GM19397 (cell line): ENCODE measurements at regions not wholly inside any gene's neighbourhood (a gene's known extent, or its start where the extent isn't known, plus 50 kb on each side); places are given as distances from the start of the nearest gene placed in this dataset.

Source experiments
- ATAC-seq: cut with Tn5 transposase; IDR thresholded peaks from one replicate; pipeline ENCODE4 v1.9.1; 2021; ENCODE audit warnings: mild to moderate bottlenecking, moderate library complexity; ENCODE audit not compliant: unreplicated experiment

DNA sequence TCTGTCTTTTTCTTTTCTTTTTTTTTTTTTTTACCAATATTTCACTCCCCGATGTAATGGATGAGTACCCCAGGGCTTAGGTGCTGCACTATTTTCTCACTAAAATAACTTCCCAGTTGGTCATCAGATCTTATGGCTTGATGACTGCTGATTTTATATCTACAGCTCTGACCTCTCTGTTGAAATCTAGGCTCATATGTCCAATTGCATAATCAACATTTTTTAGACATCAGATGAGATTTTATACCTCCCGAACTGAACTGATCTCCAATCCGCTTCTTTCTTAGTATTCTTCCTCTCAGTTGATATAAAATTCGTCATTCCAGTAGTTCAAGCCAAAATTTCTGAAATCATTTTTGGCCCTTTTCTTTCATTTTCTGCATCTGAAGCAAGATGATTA, 1236.5 kb downstream of the SLC16A7 start:
- no peak for ATAC-seq

DNA sequence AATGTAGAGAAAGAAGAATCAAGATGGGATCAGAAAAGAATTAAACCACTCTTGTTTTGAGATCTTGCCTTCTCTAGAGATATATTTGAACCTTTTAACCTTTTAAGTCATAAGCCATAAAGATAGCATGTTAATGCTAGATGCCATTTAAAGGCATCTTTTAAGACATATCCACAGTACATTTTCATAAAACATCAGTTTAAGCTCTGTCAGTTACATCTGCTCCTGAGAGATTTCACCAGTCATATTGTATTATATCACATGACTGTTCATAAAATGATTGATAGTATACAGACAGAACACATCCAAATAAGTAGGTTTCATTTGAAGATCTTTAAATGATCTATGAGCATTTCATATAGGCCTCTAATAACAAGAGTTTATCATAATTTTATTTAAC, 1238.5 kb downstream of the SLC16A7 start:
- ATAC-seq, result no peak

DNA sequence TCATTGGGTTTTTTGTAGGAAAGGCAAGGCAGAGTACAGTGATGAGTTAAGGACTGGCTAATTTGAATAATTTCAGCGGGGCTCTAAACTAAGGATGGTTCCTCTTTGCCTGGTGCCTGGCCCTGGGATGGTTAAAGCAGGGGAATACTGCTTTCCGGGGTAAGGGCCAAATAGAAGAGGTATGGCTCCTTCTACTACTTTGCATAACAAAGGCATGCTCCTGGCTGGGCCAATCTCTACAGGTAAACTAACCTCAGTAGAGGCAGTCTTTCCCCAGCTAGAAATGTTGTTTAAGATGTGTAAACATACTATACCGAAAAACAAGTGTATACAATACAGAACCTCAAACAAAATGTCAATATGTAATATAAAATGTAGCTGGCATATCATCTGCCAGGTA, 1239.0 kb downstream of the SLC16A7 start:
- ATAC-seq, result no peak

DNA sequence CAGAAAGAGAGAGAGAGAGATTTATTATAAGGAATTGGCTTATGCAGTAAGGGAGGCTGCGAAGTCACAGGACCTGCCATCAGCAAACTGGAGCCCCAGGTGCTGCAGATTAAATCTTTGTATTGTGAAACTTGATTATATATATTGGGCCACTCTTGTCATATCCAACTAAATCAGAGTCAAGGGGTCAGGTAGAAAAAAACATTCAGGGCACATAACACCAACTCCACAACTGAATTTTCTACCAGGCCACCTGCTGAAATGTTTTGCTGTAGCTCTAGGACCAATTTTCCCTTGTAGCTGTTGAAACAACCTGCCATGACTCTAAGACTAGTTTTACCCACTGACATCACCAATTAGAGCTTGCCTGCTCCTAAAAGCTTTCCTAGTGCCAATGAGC, 1240.8 kb downstream of the SLC16A7 start:
- ATAC-seq, result no peak

DNA sequence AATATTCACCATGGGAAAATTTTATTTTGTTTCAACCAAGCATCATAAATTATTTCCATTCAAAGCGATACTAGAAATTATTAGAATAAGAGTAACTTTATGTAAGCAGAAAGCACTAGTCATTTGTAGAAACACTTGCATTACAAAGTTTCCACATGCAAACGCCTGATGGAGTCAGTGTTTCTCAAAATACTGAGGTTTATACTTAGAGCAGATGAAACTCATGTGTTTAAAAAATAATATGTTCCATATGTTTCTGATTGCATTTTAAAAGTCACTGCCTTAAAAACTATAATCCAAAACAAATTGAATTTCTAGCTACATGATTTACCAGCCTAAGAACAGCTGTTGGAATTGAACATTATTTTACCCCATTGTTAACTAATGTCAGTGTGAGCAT, 1246.4 kb downstream of the SLC16A7 start:
- ATAC-seq, result no peak

DNA sequence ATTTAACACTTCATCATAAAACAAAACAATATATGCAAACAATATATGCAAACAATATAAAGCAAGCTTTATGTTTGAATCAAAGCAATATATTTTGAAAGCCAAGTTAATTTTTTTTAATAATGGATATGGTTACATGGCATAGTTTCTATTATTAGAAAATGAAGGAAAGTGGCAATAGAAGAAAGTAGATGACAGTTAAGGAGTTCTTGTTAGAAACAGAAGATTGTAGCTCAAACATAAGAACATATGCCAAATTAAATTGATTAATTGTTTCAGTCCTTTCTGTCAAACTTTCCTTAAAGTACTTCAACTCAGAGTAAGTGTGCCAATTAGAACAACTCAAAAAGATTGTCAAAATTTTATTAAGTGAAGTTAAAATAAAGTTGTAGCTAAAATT, 1248.3 kb downstream of the SLC16A7 start:
- ATAC-seq, result no peak

DNA sequence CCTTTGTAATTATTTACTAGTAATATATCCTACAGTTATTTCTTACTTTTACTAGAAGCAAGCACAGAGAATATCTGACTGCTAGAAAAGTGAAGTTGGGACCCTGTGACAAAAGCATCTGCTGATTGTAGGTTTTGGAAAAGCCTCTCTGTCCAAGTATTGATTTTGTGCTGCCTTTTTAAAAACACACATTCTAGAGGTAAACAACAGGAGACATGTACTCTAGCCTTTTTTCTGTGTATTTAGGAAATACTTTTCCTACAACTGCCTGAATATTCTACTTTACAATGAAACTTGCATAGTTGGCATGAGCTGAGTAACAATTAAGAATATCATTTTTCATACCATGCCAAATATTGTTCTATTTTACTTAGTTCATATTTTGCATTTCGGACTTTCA, 1249.0 kb downstream of the SLC16A7 start:
- ATAC-seq, result no peak

DNA sequence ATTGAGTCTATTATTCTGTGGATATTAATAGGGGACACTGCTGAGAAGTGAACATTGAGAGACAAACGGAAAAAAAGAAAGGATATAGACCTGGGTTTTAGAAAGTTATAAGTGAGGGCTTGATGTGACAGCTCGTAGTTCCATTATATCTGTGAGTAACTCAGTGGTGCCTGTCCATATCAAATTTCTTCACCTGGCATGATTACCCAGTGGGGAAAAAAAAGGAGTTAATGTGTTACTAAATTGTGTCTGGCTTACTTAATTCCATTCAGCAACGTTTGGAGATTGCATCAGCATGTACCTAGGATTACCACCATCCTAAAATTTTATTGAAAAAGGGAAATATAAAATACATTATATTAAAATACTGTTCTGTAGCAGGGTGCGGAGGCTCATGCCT, 1249.9 kb downstream of the SLC16A7 start:
- no peak for ATAC-seq

DNA sequence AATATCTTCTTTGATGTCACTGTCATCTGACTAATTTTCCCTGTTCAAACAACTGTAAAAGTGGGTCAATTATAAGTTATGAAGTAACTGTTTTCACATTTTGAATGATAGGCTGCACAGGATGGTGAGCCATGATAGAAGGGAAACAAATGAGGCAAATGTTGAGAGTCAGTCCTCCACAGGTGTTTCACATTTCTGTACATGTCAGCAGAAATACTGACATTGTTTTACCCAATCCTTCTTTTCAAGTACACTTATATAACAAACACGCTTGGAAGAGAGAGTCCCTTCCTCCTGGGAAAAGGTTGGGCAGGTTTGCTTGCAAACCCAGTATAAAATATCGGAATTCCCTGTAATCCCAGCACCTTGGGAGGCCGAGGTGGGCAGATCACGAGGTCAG, 1251.5 kb downstream of the SLC16A7 start:
- no peak for ATAC-seq

DNA sequence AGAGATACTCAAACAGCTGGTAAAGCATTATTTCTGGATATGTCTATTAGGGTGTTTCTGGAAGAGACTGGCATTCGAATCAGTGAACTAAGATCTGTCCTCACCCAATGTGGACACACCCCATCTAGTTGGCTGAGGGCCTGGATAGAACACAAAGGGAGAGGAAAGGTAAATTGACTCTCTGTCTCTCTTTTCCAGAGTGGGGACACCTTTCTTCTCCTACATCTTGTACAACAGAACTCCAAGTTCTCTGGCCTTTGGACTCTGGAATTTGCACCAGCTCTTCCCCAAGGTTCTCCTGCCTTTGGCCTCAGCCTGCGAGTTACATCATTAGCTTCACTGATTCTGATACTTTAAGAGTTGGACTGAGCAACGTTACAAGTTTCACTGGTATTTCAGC, 1253.9 kb downstream of the SLC16A7 start:
- no peak for ATAC-seq

DNA sequence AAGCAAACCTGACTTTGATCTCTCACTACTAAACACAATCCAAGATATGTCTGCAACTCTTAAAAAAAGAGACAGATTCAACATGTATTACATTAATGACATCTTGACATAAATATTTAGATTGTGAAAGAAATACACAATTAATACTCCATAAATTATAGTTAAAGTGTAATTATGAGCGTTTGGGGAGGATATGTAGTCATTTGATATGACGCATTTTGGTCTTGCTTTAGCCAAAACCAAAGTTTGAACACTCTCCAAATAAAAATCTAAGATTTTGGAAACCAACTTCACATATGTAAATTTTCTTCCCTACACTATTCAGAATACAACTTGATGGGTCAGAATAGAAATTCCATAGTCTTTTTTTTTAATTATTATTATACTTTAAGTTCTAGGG, 1257.6 kb downstream of the SLC16A7 start:
- ATAC-seq, result no peak

DNA sequence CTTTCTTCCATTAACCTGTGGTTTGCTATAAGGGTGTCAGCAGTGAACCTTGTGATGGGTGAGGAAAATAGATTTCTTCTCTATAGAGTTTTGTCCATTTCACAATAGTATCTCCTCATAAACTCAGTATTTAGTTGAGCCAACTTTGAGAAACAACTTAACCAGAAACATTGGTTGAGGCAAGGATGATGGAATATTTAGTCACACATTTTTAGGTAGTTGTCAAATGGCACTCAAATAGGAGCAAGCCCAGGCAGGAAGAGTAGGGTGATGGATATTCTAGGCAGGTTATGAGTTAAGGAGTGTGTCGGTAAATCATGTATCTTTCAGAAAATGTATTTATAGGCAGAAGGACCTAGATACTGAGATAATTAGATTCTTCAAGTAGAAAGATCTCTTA, 1267.6 kb downstream of the SLC16A7 start:
- no peak for ATAC-seq

DNA sequence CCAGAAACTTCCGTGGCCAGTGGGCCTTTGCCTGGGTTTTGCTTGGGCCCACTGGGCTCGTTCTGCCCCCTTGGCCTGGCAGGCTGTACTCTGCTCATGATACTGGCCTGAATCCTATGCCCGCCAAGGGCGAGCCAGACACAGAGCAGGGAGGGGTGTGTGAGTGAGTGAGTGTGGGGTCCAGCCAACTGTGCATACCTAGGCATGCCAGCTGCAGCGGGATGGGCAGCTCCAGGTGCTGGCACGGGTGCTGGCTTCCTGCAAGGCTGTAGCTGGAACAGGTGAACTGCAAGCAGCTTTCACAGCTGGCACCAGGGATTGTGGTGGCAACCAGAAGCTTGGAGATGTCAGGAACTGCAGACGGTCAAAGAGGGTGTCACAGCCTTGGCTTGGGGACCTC, 1276.4 kb downstream of the SLC16A7 start:
- no peak for ATAC-seq

DNA sequence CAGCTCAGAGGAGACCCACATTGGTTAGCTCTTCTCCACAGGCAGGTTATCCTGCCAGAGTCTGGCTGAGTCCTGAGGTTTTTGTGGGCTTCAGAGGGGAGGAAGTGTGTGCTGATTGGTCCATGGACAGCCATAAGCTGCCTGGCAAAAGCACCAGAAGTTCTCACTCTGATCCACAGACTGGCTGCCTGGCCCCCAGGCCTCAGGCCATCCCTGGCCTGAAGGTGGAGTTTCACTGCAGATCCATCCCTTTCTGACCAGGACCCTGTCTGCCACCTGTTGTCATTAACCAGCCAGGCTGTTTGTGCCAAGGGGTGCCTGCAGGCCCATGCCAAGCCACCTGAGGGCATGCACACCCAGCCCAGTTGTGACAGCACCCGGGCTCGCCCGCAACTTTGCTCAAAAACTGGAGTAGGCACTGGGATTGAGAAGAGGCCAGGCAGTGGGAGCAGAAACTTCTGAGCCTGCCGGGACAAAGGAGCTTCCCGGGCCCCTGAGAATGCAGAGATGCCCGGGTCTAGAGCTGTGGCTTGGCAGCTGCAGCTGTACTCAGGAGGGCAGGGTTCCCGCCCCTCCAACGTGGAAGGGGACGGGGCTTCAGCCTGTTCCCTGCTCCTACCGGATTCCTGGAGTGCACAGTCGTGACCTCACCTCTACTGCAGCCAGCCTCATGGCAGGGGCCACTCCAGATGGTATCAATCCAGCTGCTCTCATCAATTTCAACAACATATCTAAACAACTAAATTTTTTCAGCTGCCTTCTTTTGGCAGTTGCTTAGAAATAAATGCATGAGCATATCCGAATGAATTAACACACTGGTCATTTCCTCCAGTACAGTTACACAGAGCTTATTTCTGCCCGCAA, 1277.3 kb downstream of the SLC16A7 start:
- ATAC-seq, result no peak

DNA sequence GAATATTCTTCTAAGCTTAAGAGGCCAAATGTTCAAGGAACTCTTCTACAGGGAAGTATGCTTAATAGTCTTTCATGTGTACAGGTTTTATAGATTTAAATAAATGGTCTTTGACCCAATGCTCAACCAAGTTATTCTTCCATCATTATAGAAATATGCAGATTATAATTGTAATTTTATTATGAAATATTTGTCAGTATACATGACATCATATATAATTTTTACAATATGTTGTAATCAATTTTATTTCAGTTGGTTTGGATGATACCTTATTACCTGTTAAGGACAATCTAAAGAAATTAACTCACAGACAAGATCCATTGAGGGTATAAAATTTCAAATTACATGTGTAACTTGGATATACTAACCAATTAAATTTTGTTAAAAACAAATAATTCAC, 1278.3 kb downstream of the SLC16A7 start:
- ATAC-seq, result no peak

DNA sequence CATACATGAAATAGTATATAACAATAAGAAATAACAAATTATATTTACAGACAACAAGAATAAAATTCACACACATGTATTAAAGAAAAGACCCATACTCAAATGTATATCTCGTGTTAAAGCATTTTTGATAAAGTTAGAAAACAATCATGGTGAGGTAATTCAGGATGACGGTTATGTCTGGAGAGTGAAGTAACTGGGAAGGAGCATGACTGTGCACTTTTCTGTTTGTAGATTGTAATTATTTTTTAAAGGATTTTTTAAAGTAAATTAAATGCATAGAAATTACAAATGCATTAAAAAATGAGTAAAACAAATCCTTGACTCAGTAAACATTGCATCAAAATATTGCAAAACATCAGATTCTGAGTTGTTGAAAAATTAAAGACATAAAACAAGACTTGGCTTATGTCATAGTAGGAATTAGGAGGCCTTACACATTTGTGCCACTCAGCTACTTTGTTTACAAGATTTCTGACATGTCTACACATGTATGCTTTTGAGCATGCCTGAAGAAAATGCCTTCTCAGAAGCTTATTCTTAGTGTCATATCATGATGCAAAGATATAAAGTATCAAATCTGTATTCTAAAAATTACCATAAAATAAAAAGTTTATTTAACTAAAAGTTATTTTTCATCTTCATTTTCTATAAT, 1325.1 kb downstream of the SLC16A7 start:
- no peak for ATAC-seq

DNA sequence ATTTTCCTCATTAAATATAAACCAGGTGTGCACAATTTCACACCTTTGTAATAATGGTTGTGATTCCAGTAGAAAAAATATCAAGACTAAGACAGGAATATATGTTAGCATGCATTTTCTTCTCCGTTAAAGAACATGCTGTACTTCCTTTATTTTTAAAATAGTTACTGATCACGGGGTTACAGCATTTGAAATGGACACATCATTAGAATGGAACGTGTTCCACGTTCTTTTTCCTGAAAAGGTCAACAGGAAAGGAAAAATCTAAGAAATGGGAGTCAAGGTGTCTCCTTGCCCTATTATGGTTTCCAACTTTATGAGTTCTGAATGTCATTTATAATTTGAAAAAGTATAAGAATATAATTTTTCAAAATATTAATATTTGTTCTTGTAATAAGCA, 1325.7 kb downstream of the SLC16A7 start:
- ATAC-seq, result no peak

DNA sequence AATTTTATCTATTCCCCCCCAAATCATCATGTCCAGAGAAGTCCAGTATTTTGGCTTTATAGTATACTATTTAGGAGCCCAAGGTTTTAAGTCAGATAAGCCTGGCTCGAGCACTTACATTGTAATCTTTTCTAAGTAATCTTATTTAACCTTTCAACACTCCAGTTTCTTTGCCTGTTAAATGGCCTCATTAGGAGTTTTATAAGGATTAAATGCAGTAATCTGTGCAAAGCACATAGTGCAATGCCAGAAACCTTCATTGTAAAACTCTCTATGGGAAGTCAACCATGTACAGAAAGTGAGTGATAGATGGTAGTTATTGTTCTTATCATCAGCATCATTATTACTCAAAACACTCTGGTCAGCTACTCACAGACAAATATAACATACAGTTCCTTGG, 1330.4 kb downstream of the SLC16A7 start:
- ATAC-seq, result no peak

DNA sequence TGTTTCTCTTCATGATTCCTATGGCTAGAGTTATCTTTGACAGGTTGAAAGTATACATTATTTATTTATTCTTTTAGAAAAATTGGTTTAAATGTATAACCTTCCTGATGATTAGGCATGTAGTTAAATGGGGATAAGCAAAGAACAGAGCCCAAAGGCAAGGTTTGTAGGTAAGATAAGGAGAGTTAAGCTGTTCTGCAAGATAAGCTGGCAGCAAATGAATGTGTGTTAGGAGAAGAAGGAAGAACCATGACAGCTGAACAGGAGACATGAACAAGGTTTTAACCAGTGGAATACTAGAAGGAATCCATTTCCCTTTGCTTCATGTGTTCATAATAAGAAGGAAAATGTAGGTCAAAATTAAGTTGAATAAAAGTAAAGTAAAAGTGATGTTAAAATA, 1330.1 kb upstream of the USP15 start:
- ATAC-seq, result no peak

DNA sequence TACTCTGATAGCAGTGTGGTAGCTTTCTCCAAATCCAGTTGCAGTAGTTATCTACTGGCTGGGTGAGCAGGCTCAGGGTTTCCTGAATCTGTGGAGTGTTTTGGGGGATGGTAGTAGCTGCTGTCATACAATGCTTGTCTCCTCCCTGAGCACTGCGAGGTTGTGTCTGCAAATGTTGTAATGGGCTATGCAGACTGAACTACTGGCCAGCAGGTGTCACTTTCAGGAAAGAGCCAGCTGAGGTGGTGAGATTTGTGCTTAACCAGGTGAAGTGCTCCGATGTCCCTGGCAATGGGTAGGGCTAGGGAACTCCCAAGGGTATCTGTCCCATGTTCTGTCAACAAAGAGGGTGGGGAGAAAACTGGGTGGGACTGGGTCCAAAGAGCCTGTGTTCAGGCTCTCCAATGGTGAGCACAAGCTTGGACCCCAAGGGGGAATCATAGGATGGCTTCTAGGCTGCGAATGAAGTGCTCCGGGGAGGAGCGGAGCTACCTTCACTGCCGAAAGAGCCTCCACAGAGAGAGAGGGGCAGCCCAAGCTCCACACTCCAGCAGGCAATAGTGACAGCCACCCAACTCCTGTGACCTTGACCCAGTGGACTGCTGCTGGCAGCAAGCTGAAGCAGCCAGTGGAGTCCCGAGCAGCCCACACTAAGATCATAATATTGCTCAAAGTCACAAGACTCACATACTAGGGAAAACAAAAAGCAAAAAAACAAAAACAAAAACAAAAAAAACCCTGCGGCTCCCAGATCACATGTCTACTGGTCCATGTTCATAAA, 1324.0 kb upstream of the USP15 start:
- no peak for ATAC-seq

DNA sequence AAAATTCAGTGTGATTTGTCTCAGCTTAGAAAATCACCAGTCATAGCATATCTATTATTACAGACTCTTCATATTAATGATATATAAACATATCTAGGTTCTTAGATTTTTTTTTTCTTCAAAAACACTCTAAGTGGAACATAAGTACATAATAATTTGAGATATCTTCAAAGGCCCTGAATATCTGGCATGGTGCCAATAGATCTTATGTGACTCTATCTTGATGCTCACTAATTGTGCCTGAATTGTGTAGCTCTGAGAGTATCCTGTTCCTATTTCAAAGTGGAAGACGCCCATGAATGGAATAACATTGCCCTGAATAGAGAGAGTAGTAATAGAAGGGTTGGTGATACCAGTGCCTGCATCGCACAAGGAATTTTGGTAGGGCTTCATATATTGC, 1312.7 kb upstream of the USP15 start:
- ATAC-seq, result no peak

DNA sequence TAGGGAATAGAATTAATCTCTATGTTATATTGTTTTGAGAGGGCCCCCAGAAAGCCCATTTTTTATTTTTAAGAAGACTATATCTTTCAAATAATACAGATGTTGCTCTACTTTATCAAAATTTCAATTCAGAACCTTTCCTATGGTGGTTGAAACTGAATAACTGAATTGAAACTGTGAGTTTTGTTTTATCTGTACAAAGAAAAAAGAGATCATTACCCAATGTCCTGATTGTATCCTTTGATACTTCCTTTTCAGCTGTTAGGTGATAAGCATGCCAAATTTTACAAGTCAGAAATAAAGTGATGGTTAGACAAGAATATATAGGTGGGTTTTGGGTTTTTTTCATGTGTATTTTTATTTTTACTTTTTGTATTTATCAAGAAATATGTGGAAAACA, 1293.1 kb upstream of the USP15 start:
- no peak for ATAC-seq
